GM23248 (cell line): ENCODE measurements at regions not wholly inside any gene's neighbourhood (a gene's known extent, or its start where the extent isn't known, plus 50 kb on each side); places are given as distances from the start of the nearest gene placed in this dataset.

Source experiments
- EZH2 ChIP-seq: fragments of 200-600 bp; sonication (generic); IDR thresholded peaks from 2 replicates; pipeline ENCODE4 v1.6.1; 2018; ENCODE audit warnings: antibody characterized with exemption, mild to moderate bottlenecking; ENCODE audit not compliant: insufficient read depth, poor library complexity, severe bottlenecking
- EZH2phosphoT487 ChIP-seq: fragments of 200-600 bp; sonication (generic); IDR thresholded peaks from 2 replicates; pipeline ENCODE4 v1.6.1; 2018; ENCODE audit warnings: antibody characterized with exemption, moderate library complexity, mild to moderate bottlenecking, low read depth; ENCODE audit not compliant: insufficient read depth

DNA sequence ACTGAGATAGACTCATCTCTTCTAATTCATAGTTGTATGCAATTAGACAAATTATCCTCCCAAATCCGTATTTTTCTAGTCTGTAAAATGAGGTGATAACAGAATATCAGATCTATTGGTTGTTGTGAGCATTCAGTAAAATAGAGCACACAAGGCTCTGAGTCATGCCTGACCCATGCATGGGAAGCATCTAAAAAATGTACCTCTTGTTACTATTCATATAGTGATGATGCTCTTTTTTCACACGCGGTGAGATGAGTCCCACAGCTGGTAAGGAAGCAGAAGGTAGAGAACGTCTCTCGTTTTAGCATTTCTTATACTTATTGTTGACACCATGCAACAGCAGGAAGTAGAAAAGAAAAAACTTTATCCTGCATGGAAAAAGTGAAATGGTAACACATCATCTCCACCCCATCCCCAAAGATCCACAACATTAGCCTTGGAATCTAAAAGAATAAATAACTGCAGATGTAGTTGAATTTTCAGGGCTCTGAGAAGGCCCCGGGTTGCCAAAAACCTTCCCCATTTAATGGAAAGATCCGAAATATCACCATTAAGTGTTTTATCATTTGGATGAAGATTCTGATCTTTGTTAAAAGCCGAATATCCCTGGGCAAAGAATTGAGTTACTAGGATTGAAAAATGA, 215.6 kb downstream of the TMEM114 start:
- TF ChIP-seq EZH2phosphoT487: no peak
- TF ChIP-seq EZH2: no peak
